HG02973 (cell line): ENCODE measurements at regions not wholly inside any gene's neighbourhood (a gene's known extent, or its start where the extent isn't known, plus 50 kb on each side); places are given as distances from the start of the nearest gene placed in this dataset.
"Not testable (repeated sequence)": the region's sequence is repeated elsewhere in the genome, so short reads cannot be mapped to it uniquely, and the experiment has no call there.

ENCODE experiments used
- ATAC-seq: cut with Tn5 transposase; IDR thresholded peaks from one replicate; pipeline ENCODE4 v1.9.1; 2021; ENCODE audit warnings: moderate library complexity; ENCODE audit not compliant: unreplicated experiment

GRCh38 chr5:163692091-163692490 is 186.7 kb downstream of the MAT2B start:
- ATAC-seq, result no peak

- ATAC-seq, result peak; percentile 96
Measured at GRCh38 chr5:163695830-163696578, 190.6 kb downstream of the MAT2B start.

- no peak for ATAC-seq
Measured at GRCh38 chr5:163696579-163696887, 191.1 kb downstream of the MAT2B start.

- ATAC-seq, result no peak
Measured at GRCh38 chr5:163706053-163706771, 200.8 kb downstream of the MAT2B start.

- ATAC-seq, result no peak
Measured at GRCh38 chr5:163712011-163712410, 206.6 kb downstream of the MAT2B start.

GRCh38 chr5:163718272-163718671 is 212.9 kb downstream of the MAT2B start:
- ATAC-seq, result no peak

GRCh38 chr5:163724305-163724704 is 218.9 kb downstream of the MAT2B start:
- ATAC-seq, result no peak

GRCh38 chr5:163727028-163727427 is 221.6 kb downstream of the MAT2B start:
- ATAC-seq, result peak; percentile 82

GRCh38 chr5:163730206-163730756 is 224.9 kb downstream of the MAT2B start:
- ATAC-seq, result no peak

- no peak for ATAC-seq
Measured at GRCh38 chr5:163731256-163731655, 225.8 kb downstream of the MAT2B start.

- ATAC-seq, result no peak
Measured at GRCh38 chr5:163735069-163735468, 229.7 kb downstream of the MAT2B start.

GRCh38 chr5:163747586-163747985 is 242.2 kb downstream of the MAT2B start:
- no peak for ATAC-seq

GRCh38 chr5:163748934-163749333 is 243.5 kb downstream of the MAT2B start:
- no peak for ATAC-seq

- ATAC-seq, result not testable (repeated sequence)
Measured at GRCh38 chr5:163750415-163750814, 245.0 kb downstream of the MAT2B start.

- no peak for ATAC-seq
Measured at GRCh38 chr5:163755505-163755904, 250.1 kb downstream of the MAT2B start.

GRCh38 chr5:163756170-163756569 is 250.8 kb downstream of the MAT2B start:
- no peak for ATAC-seq

GRCh38 chr5:163757344-163757743 is 251.9 kb downstream of the MAT2B start:
- no peak for ATAC-seq

- ATAC-seq, result no peak
Measured at GRCh38 chr5:163758283-163758711, 252.9 kb downstream of the MAT2B start.

- ATAC-seq, result no peak
Measured at GRCh38 chr5:163759000-163759704, 253.7 kb downstream of the MAT2B start.

- no peak for ATAC-seq
Measured at GRCh38 chr5:163760498-163760897, 255.1 kb downstream of the MAT2B start.

- ATAC-seq, result no peak
Measured at GRCh38 chr5:163766936-163767670, 261.7 kb downstream of the MAT2B start.
